A549 (cell line): ENCODE measurements at regions not wholly inside any gene's neighbourhood (a gene's known extent, or its start where the extent isn't known, plus 50 kb on each side); places are given as distances from the start of the nearest gene placed in this dataset.

ENCODE experiments used
- ATAC-seq, 2 experiments: fragments of 200-7000 bp in 1 of 2; fragments of >200 bp in 1 of 2; cut with Nextera tagmentation in 1 of 2; cut with Tn5 transposase in 1 of 2; 3 replicates each; pipeline versions ENCODE4 v1.8.0 to v1.9.1; 2018 to 2020; ENCODE audit warnings: mild to moderate bottlenecking in 1 of 2, moderate library complexity in 1 of 2
- CTCF ChIA-PET: fragments of 300-600 bp; sonication (Branson Sonifier 250); formaldehyde crosslinking; extraction: SDS; loops from one replicate; lab custom pipeline; 2021; ENCODE audit warnings: antibody characterized with exemption, inconsistent platforms; lab: Yijun Ruan, JAX
- POLR2A ChIA-PET: fragments of 350-600 bp; formaldehyde crosslinking; extraction: SDS; loops from one replicate; lab custom pipeline; 2021; ENCODE audit warnings: antibody characterized with exemption, inconsistent platforms; lab: Yijun Ruan, JAX
- DNase-seq, 2 experiments: peaks; one replicate each; pipeline versions ENCODE4 v3.0.0 to v3.0.0-alpha.2; 2011 to 2016; ENCODE audit warnings: low read depth in 1 of 2, low spot score in 1 of 2
- FAIRE-seq: peaks from 2 replicates; lab custom pipeline; 2011; peaks lifted over from hg19 to GRCh38; lab: Jason Lieb, UNC
- H3K27ac ChIP-seq, 2 experiments: fragments of >200 bp; sonication (Bioruptor Twin); formaldehyde crosslinking; 3 replicates each; pipeline ENCODE4 v1.5.1; 2016 to 2017
- H3K4me1 ChIP-seq: fragments of >200 bp; sonication (Bioruptor Twin); formaldehyde crosslinking; 3 replicates; pipeline ENCODE4 v1.6.1; 2016
- H3K4me2 ChIP-seq: fragments of >200 bp; sonication (Bioruptor Twin); formaldehyde crosslinking; 3 replicates; pipeline ENCODE4 v1.6.1; 2016
- H3K4me3 ChIP-seq: fragments of >200 bp; sonication (Bioruptor Twin); formaldehyde crosslinking; 3 replicates; pipeline ENCODE4 v1.5.1; 2016
- H3K9me3 ChIP-seq: fragments of >200 bp; sonication (Bioruptor Twin); formaldehyde crosslinking; 3 replicates; pipeline ENCODE4 v1.6.1; 2016
- CBX8 ChIP-seq: fragments of 200-600 bp; sonication (generic); IDR thresholded peaks from 2 replicates; pipeline ENCODE4 v1.6.1; 2016
- CEBPB ChIP-seq, 2 experiments: fragments of >200 bp in 1 of 2; sonication (Bioruptor Twin) in 1 of 2; formaldehyde crosslinking in 1 of 2; IDR thresholded peaks; 2 replicates each; pipeline ENCODE4 v1.6.1; 2012 to 2016
- CHD4 ChIP-seq: fragments of 200-600 bp; sonication (generic); IDR thresholded peaks from 2 replicates; pipeline ENCODE4 v1.6.1; 2016; ENCODE audit warnings: antibody characterized with exemption, mild to moderate bottlenecking, borderline replicate concordance
- EHF ChIP-seq: fragments of 250-450 bp; sonication (Bioruptor Pico); IDR thresholded peaks from 2 replicates; pipeline ENCODE4 v1.5.0; 2020; ENCODE audit warnings: mild to moderate bottlenecking
- ESRRA ChIP-seq: fragments of 150-350 bp; IDR thresholded peaks from 2 replicates; pipeline ENCODE4 v1.6.1; 2014; ENCODE audit warnings: mild to moderate bottlenecking, low read length, borderline replicate concordance
- GATA3 ChIP-seq: IDR thresholded peaks from 2 replicates; pipeline ENCODE4 v1.6.1; 2012; ENCODE audit warnings: borderline replicate concordance
- HDAC2 ChIP-seq: fragments of 200-600 bp; sonication (generic); IDR thresholded peaks from 2 replicates; pipeline ENCODE4 v1.6.1; 2016
- HEYL ChIP-seq: fragments of 250-450 bp; sonication (Bioruptor Pico); IDR thresholded peaks from 2 replicates; pipeline ENCODE4 v1.8.0; 2021; ENCODE audit warnings: mild to moderate bottlenecking, moderate library complexity
- HOXA7 ChIP-seq: fragments of 250-450 bp; sonication (Bioruptor Pico); IDR thresholded peaks from 2 replicates; pipeline ENCODE4 v1.5.0; 2020; ENCODE audit warnings: mild to moderate bottlenecking, moderate library complexity
- HOXB5 ChIP-seq: fragments of 250-450 bp; sonication (Bioruptor Pico); IDR thresholded peaks from 2 replicates; pipeline ENCODE4 v1.5.0; 2020; ENCODE audit warnings: mild to moderate bottlenecking, moderate library complexity
- KDM5A ChIP-seq: fragments of 200-600 bp; sonication (generic); IDR thresholded peaks from 2 replicates; pipeline ENCODE4 v1.6.1; 2016; ENCODE audit warnings: antibody characterized with exemption, mild to moderate bottlenecking
- MYC ChIP-seq: IDR thresholded peaks from 2 replicates; pipeline ENCODE4 v1.6.1; 2012; ENCODE audit warnings: mild to moderate bottlenecking, inconsistent platforms, low read length, improper control_type of control experiment, borderline replicate concordance
- NFE2L2 ChIP-seq: fragments of 150-350 bp; conservative IDR thresholded peaks from 2 replicates; pipeline ENCODE4 v1.6.1; 2014; ENCODE audit warnings: low read length
- PHF8 ChIP-seq: fragments of 200-600 bp; sonication (generic); IDR thresholded peaks from 2 replicates; pipeline ENCODE4 v1.6.1; 2016; ENCODE audit warnings: low read depth, mild to moderate bottlenecking, antibody characterized with exemption, moderate library complexity, borderline replicate concordance
- POLR2A ChIP-seq: IDR thresholded peaks from 2 replicates; pipeline ENCODE4 v1.6.1; 2012; ENCODE audit warnings: mild to moderate bottlenecking, low read length
- POLR2AphosphoS2 ChIP-seq: conservative IDR thresholded peaks from 2 replicates; pipeline ENCODE4 v1.6.1; 2012; ENCODE audit warnings: low read length, improper control_type of control experiment, inconsistent platforms
- RAD21 ChIP-seq, 2 experiments: fragments of >200 bp in 1 of 2; sonication (Bioruptor Twin) in 1 of 2; formaldehyde crosslinking in 1 of 2; IDR thresholded peaks in 1 of 2; conservative IDR thresholded peaks in 1 of 2; 2 replicates in 1 of 2; 3 replicates in 1 of 2; pipeline ENCODE4 v1.6.1; 2012 to 2018; ENCODE audit warnings: inconsistent platforms in 1 of 2
- RARB ChIP-seq: fragments of 250-450 bp; sonication (Bioruptor Pico); IDR thresholded peaks from 2 replicates; pipeline ENCODE4 v1.8.0; 2021; ENCODE audit warnings: mild to moderate bottlenecking, moderate library complexity
- RCOR1 ChIP-seq: fragments of 150-350 bp; IDR thresholded peaks from 2 replicates; pipeline ENCODE4 v1.6.1; 2014; ENCODE audit warnings: antibody characterized with exemption, low read length, low read depth
- RFX5 ChIP-seq: fragments of 450-650 bp; IDR thresholded peaks from 2 replicates; pipeline ENCODE4 v1.7.1; 2014; ENCODE audit warnings: antibody characterized with exemption, mild to moderate bottlenecking, moderate library complexity
- TFCP2L1 ChIP-seq: fragments of 250-450 bp; sonication (Bioruptor Pico); IDR thresholded peaks from 2 replicates; pipeline ENCODE4 v1.5.0; 2021; ENCODE audit warnings: mild to moderate bottlenecking
- TP53 ChIP-seq: fragments of 250-450 bp; sonication (Bioruptor Pico); IDR thresholded peaks from 2 replicates; pipeline ENCODE4 v1.5.0; 2021; ENCODE audit warnings: mild to moderate bottlenecking, moderate library complexity
- ZC3H11A ChIP-seq: fragments of 450-650 bp; IDR thresholded peaks from 2 replicates; pipeline ENCODE4 v1.6.1; 2014; ENCODE audit warnings: antibody characterized with exemption, mild to moderate bottlenecking
- ZFP36 ChIP-seq: fragments of 450-650 bp; IDR thresholded peaks from 2 replicates; pipeline ENCODE4 v1.6.1; 2014; ENCODE audit warnings: borderline replicate concordance; ENCODE audit not compliant: partially characterized antibody
- WGBS: methylation state at CpG from one replicate; pipeline ENCODE4 v1.1.6; 2017; ENCODE audit errors: missing lambda C conversion rate; 5-methylcytosine and 5-hydroxymethylcytosine counted together
- TF ChIP-seq, protein P1 (sequence below): fragments of 150-350 bp; IDR thresholded peaks from 2 replicates; pipeline ENCODE4 v1.6.1; 2014; ENCODE audit warnings: low read depth, mild to moderate bottlenecking, low read length
- TF ChIP-seq, protein P2 (sequence below): IDR thresholded peaks from 2 replicates; pipeline ENCODE4 v1.6.1; 2012; ENCODE audit warnings: low read depth, borderline replicate concordance
- TF ChIP-seq, protein P3 (sequence below): fragments of >200 bp; sonication (Bioruptor Twin); formaldehyde crosslinking; IDR thresholded peaks from 3 replicates; pipeline ENCODE4 v1.6.1; 2016
- TF ChIP-seq, protein P4 (sequence below): IDR thresholded peaks from 2 replicates; pipeline ENCODE4 v1.6.1; 2012

DNA sequence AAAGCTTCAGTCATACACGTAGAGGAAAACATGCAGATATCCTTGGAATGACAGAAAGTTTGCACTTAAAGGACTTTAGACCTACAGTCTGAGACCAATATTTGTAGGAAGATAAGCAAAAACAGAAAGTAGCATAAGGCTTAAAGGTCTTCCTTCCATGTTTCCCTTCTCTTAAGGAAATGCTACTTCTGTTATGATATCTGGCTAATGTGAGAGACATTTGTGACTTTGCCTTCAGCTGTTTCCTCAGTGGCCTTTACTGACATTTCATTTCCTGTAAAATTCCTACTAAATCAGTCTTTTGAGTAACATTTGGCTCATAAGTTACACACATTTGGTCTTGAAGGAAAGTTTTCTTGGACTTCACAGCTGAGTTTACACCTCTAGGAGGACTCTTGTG is 713.4 kb downstream of the TBC1D32 start:
- TF ChIP-seq PHF8 (no peak), RFX5 (no peak), KDM5A (no peak), HDAC2 (no peak), HOXA7 (CRISPR knock-in tag) (no peak)
- TF ChIP-seq, protein P1, sequence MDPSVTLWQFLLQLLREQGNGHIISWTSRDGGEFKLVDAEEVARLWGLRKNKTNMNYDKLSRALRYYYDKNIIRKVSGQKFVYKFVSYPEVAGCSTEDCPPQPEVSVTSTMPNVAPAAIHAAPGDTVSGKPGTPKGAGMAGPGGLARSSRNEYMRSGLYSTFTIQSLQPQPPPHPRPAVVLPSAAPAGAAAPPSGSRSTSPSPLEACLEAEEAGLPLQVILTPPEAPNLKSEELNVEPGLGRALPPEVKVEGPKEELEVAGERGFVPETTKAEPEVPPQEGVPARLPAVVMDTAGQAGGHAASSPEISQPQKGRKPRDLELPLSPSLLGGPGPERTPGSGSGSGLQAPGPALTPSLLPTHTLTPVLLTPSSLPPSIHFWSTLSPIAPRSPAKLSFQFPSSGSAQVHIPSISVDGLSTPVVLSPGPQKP: no peak
- ChIA-PET CTCF (no interaction called here), POLR2A (no interaction called here)
- ATAC-seq (no peak), FAIRE-seq (no peak), DNase-seq (no peak)
- no peaks in the 10 kb centered on the region for H3K4me1 ChIP-seq
- H3K27ac ChIP-seq: no peak overlapping the region
- no peaks in the 10 kb centered on the region for H3K9me3 ChIP-seq
- no peak overlapping the region for H3K4me2 ChIP-seq
- H3K4me3 ChIP-seq: no peak overlapping the region
- 7% methylated on average over 1 of the region's 1 CpG for WGBS

DNA sequence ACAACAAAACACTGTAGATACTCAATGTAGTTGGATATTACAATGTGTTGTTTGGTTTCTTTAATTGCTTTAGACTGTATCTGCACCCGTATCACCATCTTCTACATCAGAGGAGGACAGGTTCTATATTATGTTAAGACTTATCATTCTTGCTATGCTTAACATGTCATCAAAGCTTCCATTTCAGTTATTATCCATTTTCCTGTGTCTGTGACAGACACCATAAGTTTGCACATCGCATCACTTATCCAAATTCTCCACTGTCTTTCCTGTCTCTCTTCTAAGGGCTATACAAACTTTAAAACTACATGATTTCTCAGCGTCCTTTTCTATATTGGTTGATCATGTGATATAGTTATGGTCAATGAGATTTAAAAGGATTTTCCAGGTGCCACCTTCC is 719.0 kb downstream of the TBC1D32 start:
- TF ChIP-seq HDAC2: no peak
- TF ChIP-seq PHF8: no peak
- no peak for TF ChIP-seq GATA3
- TF ChIP-seq HEYL (CRISPR knock-in tag): no peak
- TF ChIP-seq POLR2A: no peak
- no peak for TF ChIP-seq RARB (CRISPR knock-in tag)
- TF ChIP-seq, protein P2, sequence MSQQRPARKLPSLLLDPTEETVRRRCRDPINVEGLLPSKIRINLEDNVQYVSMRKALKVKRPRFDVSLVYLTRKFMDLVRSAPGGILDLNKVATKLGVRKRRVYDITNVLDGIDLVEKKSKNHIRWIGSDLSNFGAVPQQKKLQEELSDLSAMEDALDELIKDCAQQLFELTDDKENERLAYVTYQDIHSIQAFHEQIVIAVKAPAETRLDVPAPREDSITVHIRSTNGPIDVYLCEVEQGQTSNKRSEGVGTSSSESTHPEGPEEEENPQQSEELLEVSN: no peak
- no peak for TF ChIP-seq TP53
- no peak for TF ChIP-seq MYC
- TF ChIP-seq ESRRA: no peak
- Histone ChIP-seq H3K27ac (no peak overlapping the region), H3K4me2 (no peak overlapping the region), H3K9me3 (no peaks in the 10 kb centered on the region), H3K4me1 (no peaks in the 10 kb centered on the region), H3K4me3 (no peak overlapping the region)
- 3% methylated on average over 3 of the region's 3 CpGs for WGBS
- FAIRE-seq: no peak
- no peak for DNase-seq
- ChIA-PET POLR2A (no interaction called here), CTCF (no interaction called here)
- ATAC-seq: no peak

DNA sequence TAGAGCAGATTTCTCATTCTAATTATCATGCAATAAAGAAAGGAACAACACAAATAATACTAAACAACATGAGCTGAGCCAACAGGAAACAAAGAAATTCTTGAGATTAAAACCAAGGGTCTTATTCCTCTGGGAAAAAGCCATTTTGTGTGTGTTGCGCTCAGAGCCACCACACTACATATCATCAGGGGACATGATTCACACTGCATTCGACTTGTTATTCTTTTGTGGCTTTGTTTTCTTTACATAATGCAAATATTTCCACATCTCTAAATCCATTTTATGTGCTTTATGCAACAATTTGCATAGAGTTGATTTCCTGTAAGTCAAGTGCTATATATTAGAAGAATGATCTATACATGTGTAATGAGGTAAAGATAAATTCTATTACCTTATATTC is 719.6 kb downstream of the TBC1D32 start:
- TF ChIP-seq CEBPB (IDR thresholded peaks at IDR 0.05) (no peak), CBX8 (no peak), POLR2AphosphoS2 (no peak), RARB (CRISPR knock-in tag) (no peak), RAD21 (conservative IDR thresholded peaks at IDR 0.05 in 1 of 2, IDR thresholded peaks at IDR 0.05 in 1 of 2) (no peak), ZC3H11A (no peak), PHF8 (no peak), GATA3 (no peak), HOXB5 (CRISPR knock-in tag) (no peak), NFE2L2 (no peak), EHF (CRISPR knock-in tag) (no peak), HOXA7 (CRISPR knock-in tag) (no peak), TFCP2L1 (no peak), POLR2A (no peak), ZFP36 (no peak), RCOR1 (no peak), CHD4 (no peak)
- TF ChIP-seq, protein P3, sequence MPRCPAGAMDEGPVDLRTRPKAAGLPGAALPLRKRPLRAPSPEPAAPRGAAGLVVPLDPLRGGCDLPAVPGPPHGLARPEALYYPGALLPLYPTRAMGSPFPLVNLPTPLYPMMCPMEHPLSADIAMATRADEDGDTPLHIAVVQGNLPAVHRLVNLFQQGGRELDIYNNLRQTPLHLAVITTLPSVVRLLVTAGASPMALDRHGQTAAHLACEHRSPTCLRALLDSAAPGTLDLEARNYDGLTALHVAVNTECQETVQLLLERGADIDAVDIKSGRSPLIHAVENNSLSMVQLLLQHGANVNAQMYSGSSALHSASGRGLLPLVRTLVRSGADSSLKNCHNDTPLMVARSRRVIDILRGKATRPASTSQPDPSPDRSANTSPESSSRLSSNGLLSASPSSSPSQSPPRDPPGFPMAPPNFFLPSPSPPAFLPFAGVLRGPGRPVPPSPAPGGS: no peak
- TF ChIP-seq, protein P4, sequence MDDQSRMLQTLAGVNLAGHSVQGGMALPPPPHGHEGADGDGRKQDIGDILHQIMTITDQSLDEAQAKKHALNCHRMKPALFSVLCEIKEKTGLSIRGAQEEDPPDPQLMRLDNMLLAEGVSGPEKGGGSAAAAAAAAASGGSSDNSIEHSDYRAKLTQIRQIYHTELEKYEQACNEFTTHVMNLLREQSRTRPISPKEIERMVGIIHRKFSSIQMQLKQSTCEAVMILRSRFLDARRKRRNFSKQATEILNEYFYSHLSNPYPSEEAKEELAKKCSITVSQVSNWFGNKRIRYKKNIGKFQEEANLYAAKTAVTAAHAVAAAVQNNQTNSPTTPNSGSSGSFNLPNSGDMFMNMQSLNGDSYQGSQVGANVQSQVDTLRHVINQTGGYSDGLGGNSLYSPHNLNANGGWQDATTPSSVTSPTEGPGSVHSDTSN: no peak
- no peak for FAIRE-seq
- Histone ChIP-seq H3K9me3 (no peaks in the 10 kb centered on the region), H3K27ac (no peak overlapping the region), H3K4me2 (no peak overlapping the region), H3K4me3 (no peak overlapping the region), H3K4me1 (no peaks in the 10 kb centered on the region)
- POLR2A ChIA-PET: no interaction called here
- ATAC-seq: no peak
- no peak for DNase-seq
- 23% methylated on average over 2 of the region's 2 CpGs for WGBS
- CTCF ChIA-PET: no interaction called here
